ENCODE measurements at regions not wholly inside any gene's neighbourhood (a gene's known extent, or its start where the extent isn't known, plus 50 kb on each side); places are given as distances from the start of the nearest gene placed in this dataset.

DNA sequence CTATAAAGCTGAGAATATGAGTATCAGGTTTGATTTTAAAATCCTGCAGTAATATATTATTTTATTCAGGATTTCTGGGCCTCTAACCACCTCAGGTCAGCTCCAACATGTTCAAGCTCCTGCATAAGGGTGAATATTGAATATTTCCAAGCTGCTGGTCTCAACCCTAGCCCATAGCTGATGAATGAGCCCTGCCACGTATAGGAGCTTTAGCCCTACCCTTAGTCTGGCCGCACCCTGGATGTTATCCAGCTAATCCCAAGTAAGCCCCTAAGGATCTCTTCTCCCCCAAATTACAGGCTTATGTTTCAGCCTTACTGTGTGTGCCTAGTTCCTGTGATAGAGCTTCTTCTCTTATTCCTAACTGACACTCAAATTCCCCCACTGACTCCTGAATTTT is 240.6 kb downstream of the KCTD12 start:
- TF ChIP-seq, protein P1, sequence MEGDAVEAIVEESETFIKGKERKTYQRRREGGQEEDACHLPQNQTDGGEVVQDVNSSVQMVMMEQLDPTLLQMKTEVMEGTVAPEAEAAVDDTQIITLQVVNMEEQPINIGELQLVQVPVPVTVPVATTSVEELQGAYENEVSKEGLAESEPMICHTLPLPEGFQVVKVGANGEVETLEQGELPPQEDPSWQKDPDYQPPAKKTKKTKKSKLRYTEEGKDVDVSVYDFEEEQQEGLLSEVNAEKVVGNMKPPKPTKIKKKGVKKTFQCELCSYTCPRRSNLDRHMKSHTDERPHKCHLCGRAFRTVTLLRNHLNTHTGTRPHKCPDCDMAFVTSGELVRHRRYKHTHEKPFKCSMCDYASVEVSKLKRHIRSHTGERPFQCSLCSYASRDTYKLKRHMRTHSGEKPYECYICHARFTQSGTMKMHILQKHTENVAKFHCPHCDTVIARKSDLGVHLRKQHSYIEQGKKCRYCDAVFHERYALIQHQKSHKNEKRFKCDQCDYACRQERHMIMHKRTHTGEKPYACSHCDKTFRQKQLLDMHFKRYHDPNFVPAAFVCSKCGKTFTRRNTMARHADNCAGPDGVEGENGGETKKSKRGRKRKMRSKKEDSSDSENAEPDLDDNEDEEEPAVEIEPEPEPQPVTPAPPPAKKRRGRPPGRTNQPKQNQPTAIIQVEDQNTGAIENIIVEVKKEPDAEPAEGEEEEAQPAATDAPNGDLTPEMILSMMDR (IDR thresholded peaks at IDR 0.05; ENCODE audit: insufficient read depth, low read length, poor library complexity, severe bottlenecking) = no peak
- DNase-seq (ENCODE audit: extremely low read depth, insufficient read length) = no peak
- Histone ChIP-seq H3K27me3 (replicated peaks; ENCODE audit: control insufficient read depth, insufficient read depth, low read length) (no peaks in the 10 kb centered on the region; the same call in 1 of the 2 replicates), H3K4me3 (replicated peaks; ENCODE audit: low read depth, low read length) (no peak overlapping the region), H3K36me3 (ENCODE audit: control insufficient read depth, insufficient read depth, low read length) (no peaks in the 10 kb centered on the region)

- H3K4me3 ChIP-seq (replicated peaks; ENCODE audit: low read depth, low read length) = no peak overlapping the region
- no peaks in the 10 kb centered on the region; the same call in 1 of the 2 replicates for H3K27me3 ChIP-seq (replicated peaks; ENCODE audit: control insufficient read depth, insufficient read depth, low read length)
- H3K36me3 ChIP-seq (ENCODE audit: control insufficient read depth, insufficient read depth, low read length) = no peaks in the 10 kb centered on the region
- TF ChIP-seq, protein P1 (IDR thresholded peaks at IDR 0.05; ENCODE audit: insufficient read depth, low read length, poor library complexity, severe bottlenecking) = no peak
- no peak for DNase-seq (ENCODE audit: extremely low read depth, insufficient read length)
These were observed 241.3 kb downstream of the KCTD12 start for GRCh38 chr13:76644906-76645305.

- H3K27me3 ChIP-seq (replicated peaks; ENCODE audit: control insufficient read depth, insufficient read depth, low read length) = no peaks in the 10 kb centered on the region; the same call in 1 of the 2 replicates
- TF ChIP-seq, protein P1 (IDR thresholded peaks at IDR 0.05; ENCODE audit: insufficient read depth, low read length, poor library complexity, severe bottlenecking) = no peak
- no peak for DNase-seq (ENCODE audit: extremely low read depth, insufficient read length)
- no peak overlapping the region for H3K4me3 ChIP-seq (replicated peaks; ENCODE audit: low read depth, low read length)
- no peaks in the 10 kb centered on the region for H3K36me3 ChIP-seq (ENCODE audit: control insufficient read depth, insufficient read depth, low read length)
These were observed 242.6 kb downstream of the KCTD12 start for GRCh38 chr13:76643596-76643995.

DNA sequence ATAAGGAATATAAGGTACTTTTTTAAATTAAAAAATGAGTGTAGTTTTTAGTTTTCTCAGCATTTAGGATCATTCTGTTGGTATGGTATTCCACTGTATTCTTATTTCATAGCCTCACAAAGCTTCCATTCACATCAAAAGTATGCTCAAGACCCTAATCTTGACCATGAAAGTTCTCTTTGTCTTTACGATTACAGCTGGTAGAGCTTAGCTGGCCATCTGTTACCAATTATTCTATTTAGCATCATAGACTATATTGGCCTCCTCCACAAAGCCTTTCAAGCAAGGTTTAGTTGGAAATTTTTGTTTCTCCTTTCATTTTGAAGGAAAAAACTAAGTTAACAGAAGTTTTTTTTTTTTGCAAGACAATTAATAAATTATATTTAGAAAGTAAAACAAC is 245.1 kb downstream of the KCTD12 start:
- H3K4me3 ChIP-seq (replicated peaks; ENCODE audit: low read depth, low read length) = no peak overlapping the region
- no peaks in the 10 kb centered on the region; the same call in 1 of the 2 replicates for H3K27me3 ChIP-seq (replicated peaks; ENCODE audit: control insufficient read depth, insufficient read depth, low read length)
- no peak for DNase-seq (ENCODE audit: extremely low read depth, insufficient read length)
- TF ChIP-seq, protein P1 (IDR thresholded peaks at IDR 0.05; ENCODE audit: insufficient read depth, low read length, poor library complexity, severe bottlenecking) = no peak
- H3K36me3 ChIP-seq (ENCODE audit: control insufficient read depth, insufficient read depth, low read length) = no peaks in the 10 kb centered on the region

DNA sequence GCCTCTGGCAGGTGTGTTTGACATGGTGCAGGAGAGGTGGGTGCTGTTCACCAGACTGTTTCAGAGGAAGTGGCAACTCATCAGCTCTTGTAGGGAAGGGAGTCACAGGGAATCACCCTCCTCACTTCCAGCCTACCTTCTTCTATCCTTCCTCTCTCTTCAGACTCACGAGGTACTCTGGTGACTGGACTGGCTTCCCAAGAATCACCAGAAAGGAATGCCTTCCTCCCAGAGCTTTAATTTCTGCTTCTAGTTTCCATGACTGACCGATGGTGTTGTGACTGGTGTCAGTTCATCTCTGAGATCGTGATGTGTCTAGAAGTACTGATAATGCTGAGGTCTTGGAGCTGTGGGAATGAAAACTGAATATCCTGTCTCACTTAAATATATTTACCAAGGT is 247.3 kb downstream of the KCTD12 start:
- Histone ChIP-seq H3K4me3 (replicated peaks; ENCODE audit: low read depth, low read length) (no peak overlapping the region), H3K27me3 (replicated peaks; ENCODE audit: control insufficient read depth, insufficient read depth, low read length) (no peaks in the 10 kb centered on the region; the same call in 1 of the 2 replicates), H3K36me3 (ENCODE audit: control insufficient read depth, insufficient read depth, low read length) (no peaks in the 10 kb centered on the region)
- no peak for DNase-seq (ENCODE audit: extremely low read depth, insufficient read length)
- TF ChIP-seq, protein P1 (IDR thresholded peaks at IDR 0.05; ENCODE audit: insufficient read depth, low read length, poor library complexity, severe bottlenecking) = no peak

DNA sequence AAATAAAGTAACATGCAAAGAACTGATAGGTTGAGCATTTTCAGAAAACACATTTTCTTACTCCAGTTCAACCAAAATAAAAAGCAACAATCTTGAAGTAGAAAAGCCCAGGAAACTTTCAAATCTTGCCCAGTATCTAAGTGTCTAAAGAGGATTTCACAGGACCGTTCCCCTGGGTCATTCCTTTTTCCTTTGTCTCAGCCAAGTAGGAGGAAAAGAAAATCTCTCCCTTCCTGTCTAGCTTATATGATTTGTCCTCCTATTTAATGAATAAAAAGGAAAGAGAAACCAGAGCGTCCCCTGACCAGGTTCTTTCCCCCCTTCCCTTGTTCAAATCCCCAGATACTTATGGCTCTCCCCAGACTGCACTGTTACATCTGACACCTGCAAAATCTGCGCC is 248.0 kb downstream of the KCTD12 start:
- DNase-seq (ENCODE audit: extremely low read depth, insufficient read length) = no peak
- TF ChIP-seq, protein P1 (IDR thresholded peaks at IDR 0.05; ENCODE audit: insufficient read depth, low read length, poor library complexity, severe bottlenecking) = no peak
- H3K4me3 ChIP-seq (replicated peaks; ENCODE audit: low read depth, low read length) = no peak overlapping the region
- no peaks in the 10 kb centered on the region; the same call in 1 of the 2 replicates for H3K27me3 ChIP-seq (replicated peaks; ENCODE audit: control insufficient read depth, insufficient read depth, low read length)
- no peaks in the 10 kb centered on the region for H3K36me3 ChIP-seq (ENCODE audit: control insufficient read depth, insufficient read depth, low read length)

Measured in GM06990 (cell line).